Suppressor macrophage treated with lipopolysaccharide for 4 hours (primary cell): ENCODE measurements at regions not wholly inside any gene's neighbourhood (a gene's known extent, or its start where the extent isn't known, plus 50 kb on each side); places are given as distances from the start of the nearest gene placed in this dataset.

ENCODE experiments used
- DNase-seq: peaks from one replicate; pipeline ENCODE4 v3.0.0-alpha.2; 2020

GRCh38 chr10:29131952-29132547 is 156.8 kb upstream of the LYZL1 start:
- DNase-seq = no peak

- no peak for DNase-seq
Observed at GRCh38 chr10:29132551-29133111, 156.2 kb upstream of the LYZL1 start.

GRCh38 chr10:29135337-29135736 is 153.5 kb upstream of the LYZL1 start:
- no peak for DNase-seq

- DNase-seq = no peak
Observed at GRCh38 chr10:29136411-29136810, 152.5 kb upstream of the LYZL1 start.

GRCh38 chr10:29140151-29140550 is 148.7 kb upstream of the LYZL1 start:
- DNase-seq = no peak

GRCh38 chr10:29140991-29141390 is 147.9 kb upstream of the LYZL1 start:
- DNase-seq = no peak

GRCh38 chr10:29141761-29142160 is 147.1 kb upstream of the LYZL1 start:
- no peak for DNase-seq

- no peak for DNase-seq
Observed at GRCh38 chr10:29142516-29143314, 146.2 kb upstream of the LYZL1 start.

GRCh38 chr10:29144126-29144525 is 144.7 kb upstream of the LYZL1 start:
- no peak for DNase-seq

GRCh38 chr10:29146311-29147100 is 142.4 kb upstream of the LYZL1 start:
- no peak for DNase-seq

GRCh38 chr10:29150010-29150409 is 138.9 kb upstream of the LYZL1 start:
- no peak for DNase-seq

- DNase-seq = no peak
Observed at GRCh38 chr10:29151005-29151404, 137.9 kb upstream of the LYZL1 start.

- no peak for DNase-seq
Observed at GRCh38 chr10:29157321-29157720, 131.5 kb upstream of the LYZL1 start.

- no peak for DNase-seq
Observed at GRCh38 chr10:29158066-29158465, 130.8 kb upstream of the LYZL1 start.

- no peak for DNase-seq
Observed at GRCh38 chr10:29160150-29160617, 128.7 kb upstream of the LYZL1 start.

GRCh38 chr10:29163746-29164145 is 125.1 kb upstream of the LYZL1 start:
- DNase-seq = no peak

- no peak for DNase-seq
Observed at GRCh38 chr10:29166713-29167112, 122.2 kb upstream of the LYZL1 start.

GRCh38 chr10:29169021-29169420 is 119.8 kb upstream of the LYZL1 start:
- no peak for DNase-seq

GRCh38 chr10:29171717-29172116 is 117.2 kb upstream of the LYZL1 start:
- no peak for DNase-seq

GRCh38 chr10:29174389-29174788 is 114.5 kb upstream of the LYZL1 start:
- no peak for DNase-seq

GRCh38 chr10:29176845-29177832 is 111.7 kb upstream of the LYZL1 start:
- no peak for DNase-seq

- DNase-seq = no peak
Observed at GRCh38 chr10:29181936-29182335, 106.9 kb upstream of the LYZL1 start.
